Thymus (tissue), 11 donors: ENCODE measurements at regions not wholly inside any gene's neighbourhood (a gene's known extent, or its start where the extent isn't known, plus 50 kb on each side); places are given as distances from the start of the nearest gene placed in this dataset.

Experiments
- DNase-seq, 9 donors: peaks; one replicate each; pipeline ENCODE4 v3.0.0-alpha.2; 2013; ENCODE audit warnings: low spot score in 9 of 9, low read depth in 6 of 9, missing footprints in 1 of 9
- H3K27ac ChIP-seq, 2 donors: one replicate each; pipeline ENCODE4 v1.5.1; 2013; ENCODE audit warnings: control low read depth in 1 of 2, low read depth in 1 of 2, low read length in 1 of 2, mild to moderate bottlenecking in 1 of 2, moderate library complexity in 1 of 2
- H3K27me3 ChIP-seq, 2 donors: one replicate each; pipeline ENCODE4 v1.5.1; 2013; ENCODE audit warnings: low read length in 1 of 2; ENCODE audit not compliant: control insufficient read depth in 2 of 2, insufficient read depth in 1 of 2
- H3K36me3 ChIP-seq, 2 donors: one replicate each; pipeline ENCODE4 v1.5.1; 2013; ENCODE audit warnings: low read length in 1 of 2, mild to moderate bottlenecking in 1 of 2, moderate library complexity in 1 of 2; ENCODE audit not compliant: control insufficient read depth in 2 of 2, insufficient read depth in 2 of 2
- H3K4me1 ChIP-seq, 2 donors: one replicate each; pipeline ENCODE4 v1.5.1; 2013; ENCODE audit warnings: low read length in 2 of 2; ENCODE audit not compliant: control insufficient read depth in 2 of 2, insufficient read depth in 2 of 2
- H3K4me3 ChIP-seq, 2 donors: one replicate each; pipeline ENCODE4 v1.5.1; 2013; ENCODE audit warnings: low read length in 2 of 2, control low read depth in 1 of 2, mild to moderate bottlenecking in 1 of 2
- H3K9me3 ChIP-seq, 2 donors: one replicate each; pipeline ENCODE4 v1.5.1; 2013; ENCODE audit warnings: low read length in 1 of 2, mild to moderate bottlenecking in 1 of 2; ENCODE audit not compliant: control insufficient read depth in 2 of 2, insufficient read depth in 1 of 2
- WGBS: extraction: QIAGEN DNeasy Blood & Tissue Kit; methylation state at CpG from one replicate; pipeline ENCODE4 v1.1.7; 2013; 5-methylcytosine and 5-hydroxymethylcytosine counted together
- donor health status: healthy.

GRCh38 chr21:20537130-20537529 is 461.1 kb upstream of the NCAM2 start:
- Histone ChIP-seq H3K36me3 (no peaks in the 10 kb centered on the region), H3K4me1 (no peaks in the 10 kb centered on the region), H3K9me3 (peaks cover 0 to 6% of the 10 kb centered on the region in 2 donors), H3K27ac (no peak overlapping the region), H3K4me3 (no peak overlapping the region), H3K27me3 (no peaks in the 10 kb centered on the region)
- 97% methylated on average over 1 of the region's 1 CpG for WGBS
- DNase-seq: no peak

- Histone ChIP-seq H3K27me3 (no peaks in the 10 kb centered on the region), H3K36me3 (no peaks in the 10 kb centered on the region), H3K27ac (no peak overlapping the region), H3K4me3 (no peak overlapping the region), H3K9me3 (peaks cover 0 to 6% of the 10 kb centered on the region in 2 donors), H3K4me1 (no peaks in the 10 kb centered on the region)
- no peak for DNase-seq
- WGBS: 95% methylated on average over 5 of the region's 5 CpGs
These were observed 460.1 kb upstream of the NCAM2 start for GRCh38 chr21:20538039-20538658.

- H3K36me3 ChIP-seq: no peaks in the 10 kb centered on the region
- no peak overlapping the region for H3K4me3 ChIP-seq
- no peaks in the 10 kb centered on the region for H3K4me1 ChIP-seq
- H3K27ac ChIP-seq: no peak overlapping the region
- no peaks in the 10 kb centered on the region for H3K9me3 ChIP-seq
- 75% methylated on average over 10 of the region's 10 CpGs for WGBS
- no peaks in the 10 kb centered on the region for H3K27me3 ChIP-seq
- DNase-seq: no peak
These were observed 452.8 kb upstream of the NCAM2 start for GRCh38 chr21:20545454-20545853.

- Histone ChIP-seq H3K36me3 (no peaks in the 10 kb centered on the region), H3K27me3 (no peaks in the 10 kb centered on the region), H3K4me3 (no peak overlapping the region), H3K9me3 (no peaks in the 10 kb centered on the region), H3K27ac (no peak overlapping the region), H3K4me1 (no peaks in the 10 kb centered on the region)
- DNase-seq: no peak
- 100% methylated on average over 1 of the region's 1 CpG for WGBS
These were observed 446.3 kb upstream of the NCAM2 start for GRCh38 chr21:20551939-20552338.

GRCh38 chr21:20554785-20555184 is 443.4 kb upstream of the NCAM2 start:
- Histone ChIP-seq H3K4me1 (no peaks in the 10 kb centered on the region), H3K27me3 (no peaks in the 10 kb centered on the region), H3K36me3 (no peaks in the 10 kb centered on the region), H3K4me3 (no peak overlapping the region), H3K9me3 (no peaks in the 10 kb centered on the region), H3K27ac (no peak overlapping the region)
- DNase-seq: no peak
- WGBS: 96% methylated on average over 3 of the region's 3 CpGs

- Histone ChIP-seq H3K27me3 (no peaks in the 10 kb centered on the region), H3K4me3 (no peak overlapping the region), H3K27ac (no peak overlapping the region), H3K36me3 (no peaks in the 10 kb centered on the region), H3K4me1 (no peaks in the 10 kb centered on the region), H3K9me3 (no peaks in the 10 kb centered on the region)
- DNase-seq: no peak
- WGBS: 73% methylated on average over 2 of the region's 2 CpGs
These were observed 427.4 kb upstream of the NCAM2 start for GRCh38 chr21:20570824-20571232.

GRCh38 chr21:20572582-20572981 is 425.6 kb upstream of the NCAM2 start:
- whole genome bisulfite sequencing: 94% methylated on average over 4 of the region's 4 CpGs
- no peak for DNase-seq
- no peaks in the 10 kb centered on the region for H3K36me3 ChIP-seq
- no peaks in the 10 kb centered on the region for H3K4me1 ChIP-seq
- no peaks in the 10 kb centered on the region for H3K9me3 ChIP-seq
- H3K27ac ChIP-seq: no peak overlapping the region
- no peak overlapping the region for H3K4me3 ChIP-seq
- H3K27me3 ChIP-seq: no peaks in the 10 kb centered on the region

- H3K27ac ChIP-seq: no peak overlapping the region
- no peak overlapping the region for H3K4me3 ChIP-seq
- H3K36me3 ChIP-seq: no peaks in the 10 kb centered on the region
- H3K9me3 ChIP-seq: no peaks in the 10 kb centered on the region
- WGBS: 92% methylated on average over 1 of the region's 1 CpG
- H3K27me3 ChIP-seq: no peaks in the 10 kb centered on the region
- DNase-seq: no peak
- H3K4me1 ChIP-seq: no peaks in the 10 kb centered on the region
These were observed 416.8 kb upstream of the NCAM2 start for GRCh38 chr21:20581361-20581760.

- Histone ChIP-seq H3K4me3 (no peak overlapping the region), H3K36me3 (no peaks in the 10 kb centered on the region), H3K4me1 (no peaks in the 10 kb centered on the region), H3K9me3 (no peaks in the 10 kb centered on the region), H3K27ac (no peak overlapping the region), H3K27me3 (no peaks in the 10 kb centered on the region)
- DNase-seq: no peak
- WGBS: 52% methylated on average over 1 of the region's 1 CpG
These were observed 406.9 kb upstream of the NCAM2 start for GRCh38 chr21:20591284-20591683.

- H3K27ac ChIP-seq: no peak overlapping the region
- no peaks in the 10 kb centered on the region for H3K4me1 ChIP-seq
- no peak overlapping the region for H3K4me3 ChIP-seq
- H3K9me3 ChIP-seq: no peaks in the 10 kb centered on the region
- no peaks in the 10 kb centered on the region for H3K36me3 ChIP-seq
- H3K27me3 ChIP-seq: no peaks in the 10 kb centered on the region
- DNase-seq: no peak
These were observed 405.7 kb upstream of the NCAM2 start for GRCh38 chr21:20592463-20592862.
